H1 (cell line): ENCODE measurements at regions not wholly inside any gene's neighbourhood (a gene's known extent, or its start where the extent isn't known, plus 50 kb on each side); places are given as distances from the start of the nearest gene placed in this dataset.

ENCODE experiments used
- CTCF ChIA-PET: fragments of 300-600 bp; sonication (Branson Sonifier 250); formaldehyde crosslinking; loops from one replicate; lab custom pipeline; 2021; ENCODE audit not compliant: partially characterized antibody; lab: Charles Lee
- POLR2A ChIA-PET: fragments of 300-600 bp; sonication (Branson Sonifier 250); formaldehyde crosslinking; loops from one replicate; lab custom pipeline; 2021; ENCODE audit warnings: inconsistent platforms; ENCODE audit not compliant: partially characterized antibody; lab: Charles Lee
- DNase-seq, 2 experiments: peaks; one replicate each; pipeline versions ENCODE4 v3.0.0 to v3.0.0-alpha.2; 2010 to 2022; ENCODE audit warnings: low spot score in 2 of 2, low read depth in 1 of 2, mixed read lengths in 1 of 2
- FAIRE-seq: peaks from 2 replicates; lab custom pipeline; 2011; peaks lifted over from hg19 to GRCh38; lab: Jason Lieb, UNC
- H2AFZ ChIP-seq: 2 replicates; pipeline ENCODE4 v1.8.1; 2012; ENCODE audit warnings: low read length, inconsistent platforms
- H2AK5ac ChIP-seq: 2 replicates; pipeline ENCODE4 v1.6.1; 2013; ENCODE audit warnings: low read depth, low read length
- H2BK120ac ChIP-seq: replicated peaks from 2 replicates; pipeline ENCODE3; 2013; ENCODE audit warnings: low read depth, low read length, inconsistent platforms
- H2BK12ac ChIP-seq: 2 replicates; pipeline ENCODE4 v1.6.1; 2013; ENCODE audit warnings: low read depth, low read length
- H2BK15ac ChIP-seq: 2 replicates; pipeline ENCODE4 v1.6.1; 2013; ENCODE audit warnings: low read length
- H2BK20ac ChIP-seq: 2 replicates; pipeline ENCODE4 v1.6.1; 2013; ENCODE audit warnings: low read length
- H2BK5ac ChIP-seq: 2 replicates; pipeline ENCODE4 v1.6.1; 2013; ENCODE audit warnings: low read depth, low read length
- H3K14ac ChIP-seq: 2 replicates; pipeline ENCODE4 v1.6.1; 2013; ENCODE audit warnings: inconsistent platforms; ENCODE audit not compliant: insufficient read length
- H3K18ac ChIP-seq: 2 replicates; pipeline ENCODE4 v1.6.1; 2013; ENCODE audit warnings: low read length; ENCODE audit errors: extremely low read depth
- H3K23ac ChIP-seq: 2 replicates; pipeline ENCODE4 v1.6.1; 2013; ENCODE audit warnings: inconsistent platforms; ENCODE audit not compliant: insufficient read length
- H3K23me2 ChIP-seq: 2 replicates; pipeline ENCODE4 v1.6.1; 2013; ENCODE audit warnings: low read depth, low read length
- H3K27ac ChIP-seq: 2 replicates; pipeline ENCODE4 v1.6.1; 2011; ENCODE audit warnings: low read depth, low read length, inconsistent platforms
- H3K27me3 ChIP-seq, 4 experiments: replicated peaks in 1 of 4; 1 replicate in 1 of 4; 2 replicates in 3 of 4; pipeline versions ENCODE4 v1.6.1 to v1.8.1; 2011 to 2013; ENCODE audit warnings: low read length in 3 of 4, mild to moderate bottlenecking in 3 of 4, inconsistent platforms in 2 of 4, mixed read lengths in 2 of 4, moderate library complexity in 1 of 4; ENCODE audit not compliant: control insufficient read depth in 3 of 4, insufficient read depth in 3 of 4; ENCODE audit errors: extremely low read depth in 1 of 4
- H3K36me3 ChIP-seq, 4 experiments: 2 replicates each; pipeline versions ENCODE4 v1.6.1 to v1.8.1; 2011 to 2013; ENCODE audit warnings: mild to moderate bottlenecking in 4 of 4, low read length in 3 of 4, moderate library complexity in 2 of 4, control low read depth in 1 of 4, inconsistent platforms in 1 of 4; ENCODE audit not compliant: insufficient read depth in 4 of 4, control insufficient read depth in 2 of 4
- H3K4ac ChIP-seq: replicated peaks from 2 replicates; pipeline ENCODE3; 2013; ENCODE audit warnings: low read length, low read depth, mixed read lengths, inconsistent platforms; ENCODE audit not compliant: insufficient read length
- H3K4me1 ChIP-seq, 4 experiments: replicated peaks in 1 of 4; 1 replicate in 1 of 4; 2 replicates in 3 of 4; pipeline versions ENCODE4 v1.6.1 to v1.8.1; 2011 to 2013; ENCODE audit warnings: low read length in 3 of 4, inconsistent platforms in 2 of 4, mixed read lengths in 1 of 4; ENCODE audit not compliant: insufficient read depth in 4 of 4, control insufficient read depth in 3 of 4
- H3K4me2 ChIP-seq, 2 experiments: 2 replicates each; pipeline versions ENCODE4 v1.6.1 to v1.8.1; 2011 to 2013; ENCODE audit warnings: low read depth in 2 of 2, low read length in 2 of 2, control low read depth in 1 of 2, inconsistent platforms in 1 of 2, mild to moderate bottlenecking in 1 of 2; ENCODE audit not compliant: insufficient read depth in 1 of 2
- H3K4me3 ChIP-seq, 4 experiments: fragments of 200-600, 300-600 bp in 1 of 4; sonication (generic), shearing (Covaris generic), sonication (Bioruptor Twin) in 1 of 4; 2 replicates each; pipeline versions ENCODE4 v1.5.1 to v1.8.1; 2011 to 2016; ENCODE audit warnings: low read length in 4 of 4, low read depth in 3 of 4, control low read depth in 2 of 4, inconsistent platforms in 2 of 4, mild to moderate bottlenecking in 2 of 4, mixed read lengths in 1 of 4, moderate library complexity in 1 of 4; ENCODE audit not compliant: insufficient read depth in 2 of 4; ENCODE audit errors: extremely low read depth in 1 of 4
- H3K56ac ChIP-seq: replicated peaks from 2 replicates; pipeline ENCODE3; 2013; ENCODE audit warnings: low read depth, mild to moderate bottlenecking, mixed read lengths, low read length, inconsistent platforms; ENCODE audit not compliant: insufficient read length
- H3K79me1 ChIP-seq: 2 replicates; pipeline ENCODE4 v1.6.1; 2013; ENCODE audit warnings: low read depth, low read length, control low read depth
- H3K79me2 ChIP-seq, 2 experiments: 2 replicates each; pipeline versions ENCODE4 v1.6.1 to v1.8.1; 2012 to 2013; ENCODE audit warnings: low read length in 2 of 2, mild to moderate bottlenecking in 2 of 2, inconsistent platforms in 1 of 2; ENCODE audit not compliant: insufficient read depth in 2 of 2, control insufficient read depth in 1 of 2
- H3K9ac ChIP-seq, 4 experiments: replicated peaks in 1 of 4; 1 replicate in 1 of 4; 2 replicates in 3 of 4; pipeline versions ENCODE4 v1.6.1 to v1.8.1; 2011 to 2013; ENCODE audit warnings: low read depth in 3 of 4, low read length in 3 of 4, control low read depth in 2 of 4, mild to moderate bottlenecking in 2 of 4, moderate library complexity in 2 of 4, inconsistent platforms in 1 of 4; ENCODE audit errors: extremely low read depth in 1 of 4
- H3K9me3 ChIP-seq, 2 experiments: 2 replicates each; pipeline versions ENCODE4 v1.6.1 to v1.8.1; 2012 to 2013; ENCODE audit warnings: mild to moderate bottlenecking in 2 of 2, moderate library complexity in 2 of 2, control low read depth in 1 of 2, inconsistent platforms in 1 of 2, low read depth in 1 of 2, low read length in 1 of 2, mixed read lengths in 1 of 2; ENCODE audit not compliant: insufficient read depth in 2 of 2
- H4K20me1 ChIP-seq, 2 experiments: replicated peaks in 1 of 2; 2 replicates each; pipeline versions ENCODE3 to v1.8.1; 2011 to 2013; ENCODE audit warnings: inconsistent platforms in 2 of 2, low read length in 2 of 2, mild to moderate bottlenecking in 1 of 2; ENCODE audit not compliant: insufficient read depth in 2 of 2, control insufficient read depth in 1 of 2
- H4K5ac ChIP-seq: 2 replicates; pipeline ENCODE4 v1.6.1; 2013; ENCODE audit warnings: low read length, low read depth, mixed read lengths, inconsistent platforms; ENCODE audit not compliant: insufficient read length
- H4K8ac ChIP-seq: 2 replicates; pipeline ENCODE4 v1.8.0; 2013; ENCODE audit warnings: mild to moderate bottlenecking, moderate library complexity, low read length, inconsistent platforms; ENCODE audit not compliant: insufficient read depth; ENCODE audit errors: extremely low read depth
- H4K91ac ChIP-seq: replicated peaks from 2 replicates; pipeline ENCODE3; 2013; ENCODE audit warnings: low read length, mixed read lengths, inconsistent platforms; ENCODE audit not compliant: insufficient read length
- ATF2 ChIP-seq: IDR thresholded peaks from 2 replicates; pipeline ENCODE4 v1.6.1; 2012; ENCODE audit warnings: low read length, inconsistent platforms
- BCL11A ChIP-seq, 2 experiments: IDR thresholded peaks; one replicate each; pipeline ENCODE4 v1.6.1; 2011; ENCODE audit warnings: low read depth in 2 of 2, low read length in 2 of 2, mild to moderate bottlenecking in 2 of 2
- CBX8 ChIP-seq: fragments of 300-800, 300-1000 bp; sonication (generic); IDR thresholded peaks from 2 replicates; pipeline ENCODE4 v1.7.1; 2016; ENCODE audit warnings: low read depth, low read length, borderline replicate concordance
- CHD1 ChIP-seq: IDR thresholded peaks from 2 replicates; pipeline ENCODE4 v1.6.1; 2012; ENCODE audit warnings: low read depth, low read length, improper control_type of control experiment
- HDAC2 ChIP-seq, 2 experiments: fragments of 300-600 bp in 1 of 2; sonication (generic) in 1 of 2; IDR thresholded peaks; 2 replicates each; pipeline ENCODE4 v1.6.1; 2011 to 2012; ENCODE audit warnings: low read depth in 2 of 2, low read length in 2 of 2, mild to moderate bottlenecking in 2 of 2, moderate library complexity in 2 of 2, borderline replicate concordance in 1 of 2, inconsistent platforms in 1 of 2
- HDAC6 ChIP-seq: IDR thresholded peaks from one replicate; pipeline ENCODE4 v1.7.1; 2012; ENCODE audit warnings: low read depth, mild to moderate bottlenecking, inconsistent platforms, low read length, moderate library complexity
- MAFK ChIP-seq: IDR thresholded peaks from 2 replicates; pipeline ENCODE4 v1.6.1; 2012; ENCODE audit warnings: low read depth, mild to moderate bottlenecking, improper control_type of control experiment, low read length
- MAX ChIP-seq: IDR thresholded peaks from 2 replicates; pipeline ENCODE4 v1.6.1; 2012; ENCODE audit warnings: inconsistent platforms
- NANOG ChIP-seq: IDR thresholded peaks from 2 replicates; pipeline ENCODE4 v1.6.1; 2011; ENCODE audit warnings: low read length, low read depth, mild to moderate bottlenecking, inconsistent platforms; ENCODE audit not compliant: insufficient read depth, poor library complexity, severe bottlenecking
- NRF1 ChIP-seq: IDR thresholded peaks from 2 replicates; pipeline ENCODE4 v1.6.1; 2011; ENCODE audit warnings: mild to moderate bottlenecking, low read depth, low read length, improper control_type of control experiment
- PHF8 ChIP-seq: fragments of 200-600 bp; sonication (generic); conservative IDR thresholded peaks from 2 replicates; pipeline ENCODE4 v1.7.1; 2012; ENCODE audit warnings: low read depth, mild to moderate bottlenecking, inconsistent platforms, low read length, moderate library complexity
- SIN3A ChIP-seq, 2 experiments: IDR thresholded peaks in 1 of 2; conservative IDR thresholded peaks in 1 of 2; 2 replicates each; pipeline ENCODE4 v1.6.1; 2011 to 2012; ENCODE audit warnings: low read length in 2 of 2, improper control_type of control experiment in 1 of 2, low read depth in 1 of 2, mild to moderate bottlenecking in 1 of 2
- YY1 ChIP-seq: IDR thresholded peaks from 2 replicates; pipeline ENCODE4 v1.6.1; 2011; ENCODE audit warnings: low read depth, mild to moderate bottlenecking, low read length
- WGBS, 2 experiments: shearing (Covaris generic) in 1 of 2; methylation state at CpG; one replicate each; pipeline versions ENCODE4 v1.1.6 to v1.1.7; 2013 to 2015; ENCODE audit warnings: low lambda C conversion rate in 2 of 2, mixed read lengths in 2 of 2, inconsistent platforms in 1 of 2, low coverage in 1 of 2, missing lambda C conversion rate in 1 of 2; ENCODE audit not compliant: insufficient replicate concordance in 2 of 2, insufficient coverage in 1 of 2, insufficient read length in 1 of 2; ENCODE audit errors: extremely low coverage in 1 of 2, missing lambda C conversion rate in 1 of 2; 5-methylcytosine and 5-hydroxymethylcytosine counted together

GRCh38 chr22:34858066-34858465 lies 207.9 kb upstream of the ISX start:
- Histone ChIP-seq H3K9ac (no peak overlapping the region), H2AK5ac (no peak overlapping the region), H3K4me2 (no peak overlapping the region), H3K4ac (no peak overlapping the region), H3K23me2 (no peaks in the 10 kb centered on the region), H3K27ac (no peak overlapping the region), H4K91ac (no peak overlapping the region), H4K20me1 (no peaks in the 10 kb centered on the region), H2BK120ac (no peak overlapping the region), H3K79me2 (no peaks in the 10 kb centered on the region), H3K79me1 (no peaks in the 10 kb centered on the region), H2BK15ac (no peak overlapping the region), H2BK12ac (no peak overlapping the region), H3K4me1 (no peaks in the 10 kb centered on the region), H3K9me3 (no peaks in the 10 kb centered on the region), H3K36me3 (no peaks in the 10 kb centered on the region), H3K18ac (no peak overlapping the region), H2BK5ac (no peak overlapping the region), H4K8ac (no peak overlapping the region), H4K5ac (no peak overlapping the region), H3K23ac (no peak overlapping the region), H2AFZ (no peak overlapping the region), H2BK20ac (no peak overlapping the region), H3K4me3 (no peak overlapping the region), H3K27me3 (no peaks in the 10 kb centered on the region), H3K56ac (no peak overlapping the region), H3K14ac (no peak overlapping the region)
- POLR2A ChIA-PET = no interaction called here
- CTCF ChIA-PET = no interaction called here
- FAIRE-seq = no peak
- DNase-seq = no peak
- 94% methylated on average over 2 of the region's 2 CpGs; no CpG with 5 or more reads in 1 of the 2 experiments for WGBS, 2 experiments
- no peak for TF ChIP-seq CBX8
- no peak for TF ChIP-seq SIN3A (conservative IDR thresholded peaks at IDR 0.05 in 1 of 2, IDR thresholded peaks at IDR 0.05 in 1 of 2; ENCODE audit: low read depth in 1 of 2, low read length in 2 of 2)
- no peak for TF ChIP-seq MAFK
- no peak for TF ChIP-seq HDAC6
- no peak for TF ChIP-seq MAX
- TF ChIP-seq CHD1 = no peak
- no peak for TF ChIP-seq PHF8
- TF ChIP-seq HDAC2 (IDR thresholded peaks at IDR 0.05; ENCODE audit: borderline replicate concordance in 1 of 2, low read depth in 2 of 2, low read length in 2 of 2) = no peak
- no peak for TF ChIP-seq ATF2
- TF ChIP-seq NRF1 = no peak
- TF ChIP-seq YY1 = no peak
- no peak for TF ChIP-seq BCL11A (IDR thresholded peaks at IDR 0.05; ENCODE audit: low read depth in 2 of 2, low read length in 2 of 2)
- TF ChIP-seq NANOG = no peak
